CD4-positive, alpha-beta T cell treated with Interleukin-17A for 4 hours (primary cell): ENCODE measurements at regions not wholly inside any gene's neighbourhood (a gene's known extent, or its start where the extent isn't known, plus 50 kb on each side); places are given as distances from the start of the nearest gene placed in this dataset.
"Not testable (repeated sequence)": the region's sequence is repeated elsewhere in the genome, so short reads cannot be mapped to it uniquely, and the experiment has no call there.

Source experiments
- DNase-seq: peaks from one replicate; pipeline ENCODE4 v3.0.0-alpha.2; 2020; ENCODE audit warnings: mixed read lengths

DNA sequence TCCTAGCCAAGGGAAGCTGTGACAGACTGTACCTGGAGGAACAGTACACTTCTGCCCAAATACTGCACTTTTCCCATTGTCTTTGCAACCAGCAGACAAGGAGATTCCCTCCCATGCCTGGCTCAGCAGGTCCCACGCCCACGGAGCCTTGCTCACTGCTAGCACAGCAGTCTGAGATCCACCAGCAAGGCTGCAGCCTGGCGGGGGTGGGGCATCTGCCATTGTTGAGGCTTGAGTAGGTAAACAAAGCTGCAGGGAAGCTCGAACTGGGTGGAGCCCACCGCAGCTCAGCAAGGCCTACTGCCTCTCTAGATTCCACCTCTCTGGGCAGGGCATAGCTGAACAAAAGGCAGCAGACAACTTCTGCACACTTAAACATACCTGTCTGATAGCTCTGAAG is 268.9 kb downstream of the OSR1 start:
- not testable (repeated sequence) for DNase-seq

GRCh38 chr2:19086231-19086651 is 272.2 kb downstream of the OSR1 start:
- no peak for DNase-seq

DNA sequence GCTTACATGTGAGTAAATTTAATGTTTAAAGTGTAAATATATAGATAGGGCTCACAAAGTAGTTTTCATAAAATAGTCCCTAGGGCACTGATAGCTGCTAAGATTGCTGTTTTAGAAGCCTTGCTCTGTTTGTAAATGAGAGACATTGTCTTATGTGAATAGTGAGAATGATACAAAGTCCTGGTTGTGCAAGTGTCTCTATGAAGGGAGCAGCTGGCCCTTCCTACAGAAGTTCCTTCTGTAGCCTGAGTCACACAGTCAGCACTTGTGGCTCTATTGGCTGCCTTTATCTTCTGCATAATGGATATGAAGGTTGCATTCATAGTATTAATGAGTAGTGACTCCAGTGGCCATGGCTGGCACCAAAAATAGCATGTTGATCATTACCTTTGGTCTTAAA is 279.7 kb downstream of the OSR1 start:
- DNase-seq, result no peak

DNA sequence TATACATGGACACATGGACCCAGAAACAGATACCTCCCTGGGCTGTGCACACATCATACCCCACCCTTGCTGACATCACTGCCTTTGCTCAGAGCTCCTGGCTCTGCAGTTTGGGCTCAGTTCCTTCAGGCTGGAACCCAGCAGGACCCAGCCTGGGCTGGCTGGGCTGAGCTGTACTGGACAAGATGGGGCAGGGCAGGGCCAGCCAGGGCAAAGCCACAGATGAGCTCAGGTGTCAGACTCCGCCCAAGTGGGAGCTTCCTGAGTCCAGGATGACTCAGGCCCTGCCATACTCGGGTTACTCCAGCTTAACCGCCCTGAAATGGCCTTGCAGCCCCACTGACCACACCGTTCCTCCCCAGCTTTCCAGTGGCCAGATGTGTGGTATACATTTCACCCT is 284.9 kb downstream of the OSR1 start:
- DNase-seq, result no peak

DNA sequence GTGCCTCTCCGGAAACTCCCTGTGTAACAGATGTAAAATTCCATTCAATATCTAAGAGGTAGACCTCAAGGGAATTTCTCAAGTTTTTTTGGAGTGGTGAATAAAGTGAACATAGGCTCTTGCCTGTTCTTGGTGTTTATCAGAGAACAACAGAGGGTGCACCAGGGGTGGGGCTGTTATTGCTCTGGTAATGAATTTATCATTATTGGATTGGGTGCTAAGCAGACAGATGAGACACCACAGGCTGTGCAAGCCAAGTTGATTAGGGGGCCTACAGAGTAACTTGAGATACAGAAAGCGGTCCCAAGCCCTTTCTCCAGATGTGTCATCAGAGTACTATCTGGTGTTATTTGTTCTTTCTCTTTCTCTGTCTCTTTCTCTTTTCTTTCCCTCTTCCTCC is 286.3 kb downstream of the OSR1 start:
- no peak for DNase-seq

- DNase-seq, result no peak
These were observed 287.5 kb downstream of the OSR1 start for GRCh38 chr2:19070886-19071285.

DNA sequence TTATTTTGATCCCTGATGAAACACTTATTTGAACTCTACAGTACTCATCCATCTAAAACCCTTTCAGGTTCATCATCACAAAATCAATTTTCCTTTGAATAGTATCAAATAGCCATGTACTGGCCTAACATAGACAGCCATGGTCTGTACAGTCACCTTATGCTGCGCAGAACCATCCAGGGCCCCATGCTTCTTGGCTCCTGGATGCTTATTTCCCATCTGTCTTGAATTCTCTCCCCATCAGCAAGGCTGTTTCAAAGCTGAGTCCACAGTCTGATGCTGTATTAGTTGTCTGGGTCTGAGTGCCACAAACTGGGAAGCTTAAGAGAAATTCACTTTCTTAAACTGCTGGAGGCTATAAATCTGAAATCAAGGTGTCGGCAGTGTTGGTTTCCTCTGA is 290.2 kb downstream of the OSR1 start:
- no peak for DNase-seq

DNA sequence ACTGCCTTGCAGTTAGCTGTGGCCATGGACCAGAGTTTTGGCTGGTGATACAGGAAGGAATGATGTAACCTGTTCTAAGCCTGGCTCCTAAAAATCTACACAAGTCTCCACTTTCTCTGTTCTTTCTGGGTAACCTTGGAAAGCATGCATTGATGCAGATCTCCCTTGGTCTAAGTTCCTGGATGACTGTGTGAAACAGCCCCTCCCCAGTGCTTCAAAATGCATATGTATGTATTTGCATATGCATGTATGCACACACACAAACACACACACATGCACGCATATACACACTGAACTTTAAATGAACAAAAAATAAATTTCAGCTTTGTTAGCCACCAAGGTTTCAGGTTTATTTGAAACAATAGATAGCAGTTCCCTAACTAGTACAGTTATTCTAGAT is 296.1 kb downstream of the OSR1 start:
- no peak for DNase-seq

- DNase-seq, result no peak
These were observed 299.3 kb downstream of the OSR1 start for GRCh38 chr2:19059076-19059475.

DNA sequence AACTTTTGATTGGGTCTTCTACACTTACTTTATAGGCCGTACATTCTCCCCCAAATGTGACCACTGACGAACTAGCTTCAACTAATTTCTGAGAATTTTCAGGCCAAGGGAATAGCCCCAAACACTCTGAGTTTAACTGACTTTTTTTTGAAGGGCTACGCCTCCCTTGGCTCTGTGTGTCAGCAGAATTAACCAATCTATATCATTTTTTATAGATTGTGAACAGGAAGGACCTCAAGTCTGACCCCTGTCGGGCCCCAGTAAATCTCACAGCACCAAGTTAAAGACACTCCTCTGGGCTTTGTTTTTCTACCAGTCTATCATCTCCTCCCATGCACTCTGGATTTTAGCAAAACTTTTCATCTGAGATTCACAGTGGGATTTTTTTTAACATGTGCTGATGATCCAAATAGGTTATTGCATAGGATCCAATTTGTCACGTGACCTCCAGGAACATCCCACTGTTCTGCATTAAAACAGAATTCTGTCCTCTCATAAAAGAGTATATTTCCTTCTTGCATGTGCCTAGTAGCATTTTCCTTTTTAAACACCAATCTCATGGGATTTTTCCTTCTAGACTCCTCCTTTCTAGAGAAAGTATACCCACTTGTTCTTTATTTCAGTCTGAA is 307.1 kb downstream of the OSR1 start:
- no peak for DNase-seq

DNA sequence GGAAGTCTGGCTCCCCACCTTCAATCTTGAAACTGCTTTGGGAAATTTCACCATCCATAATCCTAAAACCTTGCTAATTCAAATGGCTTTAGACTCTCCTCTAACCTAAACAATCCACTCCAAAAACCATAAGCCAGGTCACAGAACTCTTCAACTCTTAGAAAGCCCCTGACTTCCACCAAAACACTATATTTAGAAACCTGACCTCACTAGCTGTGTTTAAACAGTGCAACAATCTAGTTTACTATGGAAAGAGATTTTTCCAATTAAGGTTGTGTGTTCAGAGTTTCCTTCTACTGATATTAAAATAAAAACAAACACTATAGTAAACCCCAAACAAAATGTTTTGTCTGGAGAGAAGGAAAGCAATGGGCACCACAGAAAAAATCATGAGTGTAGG is 308.1 kb downstream of the OSR1 start:
- no peak for DNase-seq

DNA sequence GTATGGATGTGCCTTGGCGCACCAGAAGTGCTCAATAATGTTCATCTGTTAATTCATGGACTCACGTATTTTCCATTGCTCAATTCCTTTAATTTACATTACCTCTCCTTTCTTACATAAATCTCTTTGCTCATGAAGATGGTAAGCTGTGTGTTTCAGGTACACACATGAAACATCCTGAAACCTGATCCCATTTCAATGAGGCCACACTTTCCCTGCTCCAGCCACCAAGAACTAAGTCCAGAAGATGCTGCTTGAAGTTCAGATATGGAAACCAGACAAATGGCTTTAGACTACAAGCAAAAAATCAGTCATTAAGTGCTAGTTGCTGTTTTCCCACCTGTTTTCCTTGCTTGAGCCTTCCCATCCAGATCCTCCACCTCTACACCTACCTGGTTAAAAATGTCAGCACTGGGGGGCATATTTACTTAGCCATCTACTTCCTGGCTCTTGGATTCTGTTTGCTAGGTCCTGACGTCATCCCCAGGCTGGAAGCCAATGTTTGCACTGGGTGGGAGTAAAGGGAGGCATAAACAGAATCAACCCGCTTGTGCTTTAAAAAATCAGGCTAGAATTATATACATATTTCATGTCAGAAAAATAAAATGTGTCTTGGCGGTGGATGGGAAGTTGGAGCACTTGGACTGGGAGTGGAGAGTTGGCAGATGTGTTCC is 309.7 kb downstream of the OSR1 start:
- DNase-seq, result no peak

GRCh38 chr2:19046986-19047780 is 311.2 kb downstream of the OSR1 start:
- no peak for DNase-seq

DNA sequence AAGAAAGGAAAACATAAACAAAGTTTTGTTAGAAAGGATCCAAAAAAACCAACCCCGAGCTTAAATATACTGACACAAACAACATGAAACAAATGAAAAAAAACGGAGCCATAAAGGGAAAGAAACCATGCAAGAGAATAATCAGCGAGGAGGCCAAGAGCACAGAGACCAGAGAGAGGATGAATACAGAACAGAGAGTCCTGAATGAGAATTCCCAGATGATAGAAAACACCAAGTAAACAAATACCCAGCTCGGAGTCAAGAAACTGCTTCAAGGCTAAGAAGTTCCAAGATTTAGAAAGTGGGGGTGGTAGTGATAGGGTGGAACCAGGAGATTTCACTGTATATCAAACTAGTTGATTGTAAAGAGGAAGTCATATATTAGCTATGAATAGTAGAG is 313.3 kb downstream of the OSR1 start:
- no peak for DNase-seq

GRCh38 chr2:19043893-19044292 is 314.5 kb downstream of the OSR1 start:
- DNase-seq, result no peak

- no peak for DNase-seq
These were observed 316.9 kb downstream of the OSR1 start for GRCh38 chr2:19041434-19042041.

DNA sequence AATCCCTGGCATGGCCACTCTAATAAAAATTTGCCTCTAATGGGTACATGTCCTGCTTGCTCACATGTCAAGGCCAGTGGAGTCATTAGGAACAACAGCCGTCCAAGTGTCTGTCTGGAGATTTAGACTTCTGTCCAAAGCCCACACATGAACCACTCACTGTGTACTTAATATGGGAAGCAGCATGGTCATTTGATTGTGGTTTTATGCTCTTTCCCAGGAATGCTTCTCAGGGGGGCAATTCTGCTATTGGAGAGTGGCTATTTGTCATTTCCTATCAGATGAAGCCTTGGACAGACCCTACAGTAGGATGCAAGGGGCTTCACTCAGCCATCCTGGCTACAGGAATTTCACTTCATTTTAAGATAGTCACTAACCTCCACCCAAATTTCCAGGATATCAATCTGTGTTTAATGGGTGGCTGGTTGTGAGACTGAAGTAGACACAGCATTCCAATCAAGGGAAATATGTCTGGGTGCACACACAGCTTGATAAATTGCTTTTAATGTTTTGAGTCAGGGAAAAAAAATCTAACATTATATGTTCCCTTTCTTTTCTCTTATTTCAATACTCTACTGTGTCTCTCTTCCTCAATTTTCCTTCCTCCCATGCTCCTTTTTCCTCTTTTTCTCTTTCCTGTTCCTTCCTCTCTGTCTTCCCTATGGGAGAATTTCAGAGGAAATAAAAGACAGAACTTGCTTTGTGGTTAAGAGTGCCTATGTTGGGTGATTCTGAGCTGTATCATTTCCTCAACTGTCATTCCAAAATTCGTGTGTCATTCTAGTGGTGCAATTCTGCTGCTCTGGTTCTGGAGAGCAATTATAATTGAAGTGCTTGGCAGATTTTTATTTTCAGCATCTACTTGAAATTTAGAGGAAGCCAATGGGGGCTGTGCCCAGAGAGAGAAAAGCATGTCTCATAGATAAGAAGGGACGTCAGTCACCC is 320.1 kb downstream of the OSR1 start:
- no peak for DNase-seq

GRCh38 chr2:19036091-19036490 is 322.3 kb downstream of the OSR1 start:
- DNase-seq, result no peak

GRCh38 chr2:19035238-19035637 is 323.2 kb downstream of the OSR1 start:
- DNase-seq, result no peak

GRCh38 chr2:19033240-19033639 is 325.2 kb downstream of the OSR1 start:
- no peak for DNase-seq

DNA sequence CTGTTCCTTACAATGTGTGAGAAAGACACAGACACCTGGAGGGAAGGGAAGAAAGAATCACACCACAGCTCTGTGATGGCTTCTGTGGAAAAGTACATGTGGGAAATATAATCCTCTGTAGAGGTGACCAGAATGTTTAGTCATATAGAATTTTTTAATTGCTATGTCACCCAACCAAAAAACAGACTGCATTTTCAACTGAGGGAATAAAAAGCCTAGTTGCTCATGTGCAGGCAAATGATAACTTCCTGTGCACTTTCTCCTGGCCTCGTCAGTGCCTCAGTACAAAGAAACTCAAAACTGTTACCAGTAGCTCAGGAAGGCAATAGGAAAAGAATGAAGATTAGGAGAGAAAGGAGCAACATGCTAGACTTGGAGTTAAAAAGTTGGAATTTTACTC is 326.8 kb downstream of the OSR1 start:
- no peak for DNase-seq

- no peak for DNase-seq
These were observed 328.8 kb downstream of the OSR1 start for GRCh38 chr2:19029655-19030054.
